ENCODE measurements at regions not wholly inside any gene's neighbourhood (a gene's known extent, or its start where the extent isn't known, plus 50 kb on each side); places are given as distances from the start of the nearest gene placed in this dataset.

DNA sequence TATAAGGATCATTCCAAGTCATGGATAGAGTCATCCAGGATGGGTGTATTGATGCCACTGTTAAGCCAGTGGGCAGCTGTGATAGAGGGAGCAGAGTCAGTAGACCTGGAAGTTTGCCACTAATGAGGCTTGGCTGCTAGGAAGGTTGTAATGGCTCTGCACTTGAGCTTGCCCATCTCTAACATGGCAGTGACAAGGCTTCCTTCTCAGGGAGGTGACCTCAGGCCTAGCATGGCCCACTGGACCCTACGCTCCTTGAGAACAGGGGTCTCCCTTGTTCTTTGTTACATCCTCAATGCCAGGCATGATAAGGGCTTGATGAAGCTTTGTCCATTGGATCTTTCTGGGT lies 155.1 kb downstream of the CD83 start (continued):
- TF ChIP-seq, protein P1, sequence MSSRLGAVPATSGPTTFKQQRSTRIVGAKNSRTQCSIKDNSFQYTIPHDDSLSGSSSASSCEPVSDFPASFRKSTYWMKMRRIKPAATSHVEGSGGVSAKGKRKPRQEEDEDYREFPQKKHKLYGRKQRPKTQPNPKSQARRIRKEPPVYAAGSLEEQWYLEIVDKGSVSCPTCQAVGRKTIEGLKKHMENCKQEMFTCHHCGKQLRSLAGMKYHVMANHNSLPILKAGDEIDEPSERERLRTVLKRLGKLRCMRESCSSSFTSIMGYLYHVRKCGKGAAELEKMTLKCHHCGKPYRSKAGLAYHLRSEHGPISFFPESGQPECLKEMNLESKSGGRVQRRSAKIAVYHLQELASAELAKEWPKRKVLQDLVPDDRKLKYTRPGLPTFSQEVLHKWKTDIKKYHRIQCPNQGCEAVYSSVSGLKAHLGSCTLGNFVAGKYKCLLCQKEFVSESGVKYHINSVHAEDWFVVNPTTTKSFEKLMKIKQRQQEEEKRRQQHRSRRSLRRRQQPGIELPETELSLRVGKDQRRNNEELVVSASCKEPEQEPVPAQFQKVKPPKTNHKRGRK (CRISPR knock-in tag; IDR thresholded peaks at IDR 0.05): no peak
- TF ChIP-seq ZNF543 (CRISPR knock-in tag; IDR thresholded peaks at IDR 0.05) (no peak), MAF1 (CRISPR knock-in tag; IDR thresholded peaks at IDR 0.05; ENCODE audit: borderline replicate concordance) (no peak), ZNF180 (CRISPR knock-in tag; IDR thresholded peaks at IDR 0.05; ENCODE audit: borderline replicate concordance, low read depth) (no peak), ZNF576 (CRISPR knock-in tag; IDR thresholded peaks at IDR 0.05) (no peak), HNRNPH1 (optimal IDR thresholded peaks at IDR 0.05; ENCODE audit: low read depth, low read length) (no peak), HOXD1 (CRISPR knock-in tag; IDR thresholded peaks at IDR 0.05) (no peak), ZNF280D (CRISPR knock-in tag; IDR thresholded peaks at IDR 0.05) (no peak)
- TF ChIP-seq, protein P2, sequence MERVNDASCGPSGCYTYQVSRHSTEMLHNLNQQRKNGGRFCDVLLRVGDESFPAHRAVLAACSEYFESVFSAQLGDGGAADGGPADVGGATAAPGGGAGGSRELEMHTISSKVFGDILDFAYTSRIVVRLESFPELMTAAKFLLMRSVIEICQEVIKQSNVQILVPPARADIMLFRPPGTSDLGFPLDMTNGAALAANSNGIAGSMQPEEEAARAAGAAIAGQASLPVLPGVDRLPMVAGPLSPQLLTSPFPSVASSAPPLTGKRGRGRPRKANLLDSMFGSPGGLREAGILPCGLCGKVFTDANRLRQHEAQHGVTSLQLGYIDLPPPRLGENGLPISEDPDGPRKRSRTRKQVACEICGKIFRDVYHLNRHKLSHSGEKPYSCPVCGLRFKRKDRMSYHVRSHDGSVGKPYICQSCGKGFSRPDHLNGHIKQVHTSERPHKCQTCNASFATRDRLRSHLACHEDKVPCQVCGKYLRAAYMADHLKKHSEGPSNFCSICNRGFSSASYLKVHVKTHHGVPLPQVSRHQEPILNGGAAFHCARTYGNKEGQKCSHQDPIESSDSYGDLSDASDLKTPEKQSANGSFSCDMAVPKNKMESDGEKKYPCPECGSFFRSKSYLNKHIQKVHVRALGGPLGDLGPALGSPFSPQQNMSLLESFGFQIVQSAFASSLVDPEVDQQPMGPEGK (CRISPR knock-in tag; IDR thresholded peaks at IDR 0.05): no peak
- TF ChIP-seq, protein P3, sequence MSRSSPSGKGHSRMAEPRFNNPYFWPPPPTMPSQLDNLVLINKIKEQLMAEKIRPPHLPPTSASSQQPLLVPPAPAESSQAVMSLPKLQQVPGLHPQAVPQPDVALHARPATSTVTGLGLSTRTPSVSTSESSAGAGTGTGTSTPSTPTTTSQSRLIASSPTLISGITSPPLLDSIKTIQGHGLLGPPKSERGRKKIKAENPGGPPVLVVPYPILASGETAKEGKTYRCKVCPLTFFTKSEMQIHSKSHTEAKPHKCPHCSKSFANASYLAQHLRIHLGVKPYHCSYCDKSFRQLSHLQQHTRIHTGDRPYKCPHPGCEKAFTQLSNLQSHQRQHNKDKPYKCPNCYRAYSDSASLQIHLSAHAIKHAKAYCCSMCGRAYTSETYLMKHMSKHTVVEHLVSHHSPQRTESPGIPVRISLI (CRISPR knock-in tag; IDR thresholded peaks at IDR 0.05; ENCODE audit: borderline replicate concordance): no peak

Measured in HepG2 (cell line).